HCT116 (cell line): ENCODE measurements at regions not wholly inside any gene's neighbourhood (a gene's known extent, or its start where the extent isn't known, plus 50 kb on each side); places are given as distances from the start of the nearest gene placed in this dataset.
A peak's percentile ranks its signal among the peaks of the same experiment; 100 is the strongest.

Experiments used
- ATAC-seq: fragments of 200-7000 bp; cut with Tn5 transposase; 2 replicates; pipeline ENCODE4 v1.9.1; 2020; ENCODE audit warnings: mild to moderate bottlenecking, moderate library complexity
- BruUV-seq: library from RNA; stranded (reverse); fragments of 400-500 nt; replicated peaks from 2 replicates; lab custom pipeline; 2021; lab: Mats Ljungman, UMichigan
- CTCF ChIA-PET: fragments of 300-600 bp; sonication (Branson Sonifier 250); formaldehyde crosslinking; loops from one replicate; lab custom pipeline; 2021; ENCODE audit warnings: antibody characterized with exemption; lab: Charles Lee
- POLR2A ChIA-PET: fragments of 300-600, 350-600 bp; sonication (Branson Sonifier 250); formaldehyde crosslinking; loops from one replicate; lab custom pipeline; 2021; ENCODE audit warnings: antibody characterized with exemption; lab: Charles Lee
- RAD21 ChIA-PET, 2 experiments: fragments of 300-600 bp; sonication (Branson Sonifier 250); formaldehyde crosslinking; loops; one replicate each; lab custom pipeline; 2023; ENCODE audit warnings: low total read pairs in 2 of 2; ENCODE audit not compliant: uncharacterized antibody in 2 of 2, unreplicated experiment in 2 of 2, low non-redundant PET in 1 of 2; lab: Charles Lee
- DNase-seq: peaks from one replicate; pipeline ENCODE4 v3.0.0-alpha.2; 2010; ENCODE audit warnings: low read depth, low spot score
- H2AFZ ChIP-seq: fragments of 200-600 bp; shearing (Covaris generic), sonication (generic); 2 replicates; pipeline ENCODE4 v1.6.1; 2017; ENCODE audit warnings: low read depth, mixed run types, mixed read lengths, antibody characterized with exemption, low read length; ENCODE audit not compliant: poor library complexity, severe bottlenecking
- H3K27ac ChIP-seq: 2 replicates; pipeline ENCODE4 v1.5.1; 2012; ENCODE audit warnings: low read depth, low read length
- H3K27me3 ChIP-seq: fragments of 200-600 bp; sonication (generic); 2 replicates; pipeline ENCODE4 v1.6.1; 2016; ENCODE audit warnings: mixed run types, low read length, mixed read lengths; ENCODE audit not compliant: insufficient read depth
- H3K36me3 ChIP-seq, 2 experiments: fragments of 200-500 bp in 1 of 2; fragments of 200-600 bp in 1 of 2; sonication (Bioruptor generic) in 1 of 2; sonication (generic) in 1 of 2; 2 replicates each; pipeline versions ENCODE4 v1.5.1 to v1.6.1; 2014 to 2016; ENCODE audit warnings: low read length in 2 of 2, inconsistent platforms in 1 of 2, mixed read lengths in 1 of 2, mixed run types in 1 of 2; ENCODE audit not compliant: insufficient read depth in 2 of 2, control insufficient read depth in 1 of 2
- H3K4me1 ChIP-seq, 2 experiments: fragments of 200-600 bp in 1 of 2; sonication (generic) in 1 of 2; 2 replicates each; pipeline versions ENCODE4 v1.5.1 to v1.6.1; 2012 to 2017; ENCODE audit warnings: low read length in 2 of 2, inconsistent platforms in 1 of 2, mild to moderate bottlenecking in 1 of 2, mixed read lengths in 1 of 2, mixed run types in 1 of 2, moderate library complexity in 1 of 2; ENCODE audit not compliant: insufficient read depth in 2 of 2, control insufficient read depth in 1 of 2
- H3K4me2 ChIP-seq: fragments of 200-600 bp; sonication (generic); 2 replicates; pipeline ENCODE4 v1.6.1; 2017; ENCODE audit warnings: mixed run types, low read length, mixed read lengths
- H3K4me3 ChIP-seq, 2 experiments: fragments of 200-600 bp in 1 of 2; sonication (generic) in 1 of 2; replicated peaks in 1 of 2; 2 replicates each; pipeline ENCODE4 v1.5.1; 2011 to 2016; ENCODE audit warnings: low read length in 2 of 2, control low read depth in 1 of 2, low read depth in 1 of 2, mild to moderate bottlenecking in 1 of 2, mixed read lengths in 1 of 2, mixed run types in 1 of 2
- H3K79me2 ChIP-seq: fragments of 200-600 bp; sonication (generic); 2 replicates; pipeline ENCODE4 v1.6.1; 2017; ENCODE audit warnings: mild to moderate bottlenecking, mixed run types, low read length, moderate library complexity, mixed read lengths; ENCODE audit not compliant: insufficient read depth
- H3K9ac ChIP-seq: fragments of 200-600 bp; sonication (generic); 2 replicates; pipeline ENCODE4 v1.6.1; 2016; ENCODE audit warnings: low read length, mixed read lengths
- H3K9me2 ChIP-seq: fragments of 200-600 bp; sonication (generic), shearing (Covaris generic); 2 replicates; pipeline ENCODE4 v1.6.1; 2017; ENCODE audit warnings: mixed run types, mild to moderate bottlenecking, moderate library complexity; ENCODE audit not compliant: insufficient read depth
- H3K9me3 ChIP-seq, 2 experiments: fragments of 200-500 bp in 1 of 2; fragments of 200-600 bp in 1 of 2; sonication (Bioruptor generic) in 1 of 2; sonication (generic) in 1 of 2; 2 replicates each; pipeline ENCODE4 v1.6.1; 2014 to 2017; ENCODE audit warnings: low read length in 2 of 2, mixed read lengths in 2 of 2, inconsistent platforms in 1 of 2, low read depth in 1 of 2, mild to moderate bottlenecking in 1 of 2, mixed run types in 1 of 2, moderate library complexity in 1 of 2; ENCODE audit not compliant: control insufficient read depth in 1 of 2, insufficient read depth in 1 of 2
- H4K20me1 ChIP-seq: fragments of 200-600 bp; sonication (generic), shearing (Covaris generic); 2 replicates; pipeline ENCODE4 v1.6.1; 2017; ENCODE audit warnings: mixed run types, mild to moderate bottlenecking, moderate library complexity; ENCODE audit not compliant: insufficient read depth
- ATF3 ChIP-seq: IDR thresholded peaks from 2 replicates; pipeline ENCODE4 v1.6.1; 2012
- CBX3 ChIP-seq: IDR thresholded peaks from 2 replicates; pipeline ENCODE4 v1.6.1; 2012; ENCODE audit warnings: low read depth
- CEBPB ChIP-seq: IDR thresholded peaks from 2 replicates; pipeline ENCODE4 v1.6.1; 2012; ENCODE audit warnings: low read depth
- EGR1 ChIP-seq: IDR thresholded peaks from 2 replicates; pipeline ENCODE4 v1.6.1; 2012; ENCODE audit warnings: low read depth
- JUND ChIP-seq: IDR thresholded peaks from 2 replicates; pipeline ENCODE4 v1.6.1; 2012
- POLR2AphosphoS5 ChIP-seq: IDR thresholded peaks from 2 replicates; pipeline ENCODE4 v1.6.1; 2011; ENCODE audit warnings: mild to moderate bottlenecking, low read depth, low read length, moderate library complexity
- SIN3A ChIP-seq: IDR thresholded peaks from 2 replicates; pipeline ENCODE4 v1.6.1; 2012; ENCODE audit warnings: low read depth
- SP1 ChIP-seq: IDR thresholded peaks from 2 replicates; pipeline ENCODE4 v1.6.1; 2012; ENCODE audit warnings: low read depth
- YY1 ChIP-seq: IDR thresholded peaks from 2 replicates; pipeline ENCODE4 v1.6.1; 2011; ENCODE audit warnings: low read length, low read depth, moderate library complexity, mild to moderate bottlenecking; ENCODE audit not compliant: insufficient replicate concordance; ENCODE audit errors: extremely low read depth
- intact Hi-C: fragments of 100-400 bp; cut with micrococcal nuclease; formaldehyde crosslinking; loops from 2 replicates; pipeline ENCODE4 v1.10.0; 2022
- TF ChIP-seq, protein P1 (sequence below): IDR thresholded peaks from 2 replicates; pipeline ENCODE4 v1.6.1; 2012
- TF ChIP-seq, protein P2 (sequence below): IDR thresholded peaks from 2 replicates; pipeline ENCODE4 v1.6.1; 2011; ENCODE audit warnings: mild to moderate bottlenecking, low read length, moderate library complexity; ENCODE audit not compliant: insufficient replicate concordance; ENCODE audit errors: extremely low read depth

DNA sequence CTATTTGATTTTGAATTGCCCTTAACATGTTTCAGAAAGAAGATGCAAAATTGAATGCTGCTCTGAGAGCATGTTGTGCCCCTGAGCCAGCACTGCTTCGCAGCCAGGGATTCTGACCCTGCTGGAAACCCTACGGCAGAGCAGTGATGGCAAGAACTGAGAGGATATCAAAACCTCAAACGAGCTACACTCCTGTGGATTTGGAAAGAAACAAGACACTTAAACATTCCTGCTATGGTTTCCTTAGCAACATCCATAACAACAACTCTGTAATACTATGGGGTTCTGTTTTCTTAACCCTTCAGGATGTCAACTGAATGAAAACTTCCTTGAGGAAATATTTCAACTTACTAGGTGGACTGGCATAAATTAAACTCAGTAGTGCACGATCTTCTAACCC, 649.1 kb downstream of the NYAP2 start:
- TF ChIP-seq EGR1 (no peak), CBX3 (peak; percentile 62; the same call in 1 of the 2 replicates), SP1 (peak; percentile 72), POLR2AphosphoS5 (no peak), YY1 (no peak), JUND (no peak), CEBPB (no peak), ATF3 (no peak), SIN3A (no peak)
- TF ChIP-seq, protein P1, sequence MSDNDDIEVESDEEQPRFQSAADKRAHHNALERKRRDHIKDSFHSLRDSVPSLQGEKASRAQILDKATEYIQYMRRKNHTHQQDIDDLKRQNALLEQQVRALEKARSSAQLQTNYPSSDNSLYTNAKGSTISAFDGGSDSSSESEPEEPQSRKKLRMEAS: 0 out of 2 replicates have a peak, but pooled peaks have one; percentile 15
- TF ChIP-seq, protein P2, sequence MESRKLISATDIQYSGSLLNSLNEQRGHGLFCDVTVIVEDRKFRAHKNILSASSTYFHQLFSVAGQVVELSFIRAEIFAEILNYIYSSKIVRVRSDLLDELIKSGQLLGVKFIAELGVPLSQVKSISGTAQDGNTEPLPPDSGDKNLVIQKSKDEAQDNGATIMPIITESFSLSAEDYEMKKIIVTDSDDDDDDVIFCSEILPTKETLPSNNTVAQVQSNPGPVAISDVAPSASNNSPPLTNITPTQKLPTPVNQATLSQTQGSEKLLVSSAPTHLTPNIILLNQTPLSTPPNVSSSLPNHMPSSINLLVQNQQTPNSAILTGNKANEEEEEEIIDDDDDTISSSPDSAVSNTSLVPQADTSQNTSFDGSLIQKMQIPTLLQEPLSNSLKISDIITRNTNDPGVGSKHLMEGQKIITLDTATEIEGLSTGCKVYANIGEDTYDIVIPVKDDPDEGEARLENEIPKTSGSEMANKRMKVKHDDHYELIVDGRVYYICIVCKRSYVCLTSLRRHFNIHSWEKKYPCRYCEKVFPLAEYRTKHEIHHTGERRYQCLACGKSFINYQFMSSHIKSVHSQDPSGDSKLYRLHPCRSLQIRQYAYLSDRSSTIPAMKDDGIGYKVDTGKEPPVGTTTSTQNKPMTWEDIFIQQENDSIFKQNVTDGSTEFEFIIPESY: no peak
- TF ChIP-seq, all 23 proteins: peak for 3
- peak overlapping the region; percentile 54 for H2AFZ ChIP-seq
- H3K4me1 ChIP-seq: peaks cover 69 to 79% of the 10 kb centered on the region in 2 experiments
- peak overlapping the region; percentile 77 for H3K4me2 ChIP-seq
- ATAC-seq: peak; percentile 78
- peak overlapping the region; percentile 83 for H3K27ac ChIP-seq
- DNase-seq: peak; percentile 78
- peak overlapping the region; percentile 65 for H3K9ac ChIP-seq
- H4K20me1 ChIP-seq: no peaks in the 10 kb centered on the region
- POLR2A ChIA-PET: interaction anchor here (0.6 to 2.1 kb wide), 6 partner anchors 9 to 135 kb away, joined by 3 to 11 read pairs (median 4); no protein-coding TSS in a partner anchor
- no peaks in the 10 kb centered on the region for H3K36me3 ChIP-seq
- no TSS peak for BruUV-seq
- H3K9me2 ChIP-seq: no peaks in the 10 kb centered on the region
- no peaks in the 10 kb centered on the region for H3K79me2 ChIP-seq
- RAD21 ChIA-PET: no interaction called here
- intact Hi-C loops: no loop called here
- no peaks in the 10 kb centered on the region for H3K27me3 ChIP-seq
- peak overlapping the region in 1 of 2 experiments; percentile 28; a peak in 2 of 4 replicates for H3K4me3 ChIP-seq
- CTCF ChIA-PET: no interaction called here
- no peaks in the 10 kb centered on the region for H3K9me3 ChIP-seq
